Liver (tissue), 8 donors: ENCODE measurements at regions not wholly inside any gene's neighbourhood (a gene's known extent, or its start where the extent isn't known, plus 50 kb on each side); places are given as distances from the start of the nearest gene placed in this dataset.

ENCODE experiments used
- DNase-seq: peaks from one replicate; pipeline ENCODE4 v3.0.0-alpha.2; 2017; ENCODE audit warnings: low spot score
- H3K27ac ChIP-seq, 2 donors: one replicate each; pipeline ENCODE4 v1.7.0; 2013; ENCODE audit warnings: inconsistent platforms in 2 of 2, low read length in 2 of 2, control low read depth in 1 of 2, low read depth in 1 of 2, mild to moderate bottlenecking in 1 of 2
- H3K27me3 ChIP-seq, 4 donors: one replicate each; pipeline versions ENCODE4 v1.6.1 to v1.7.0; 2013; ENCODE audit warnings: low read length in 3 of 4, inconsistent platforms in 1 of 4, mild to moderate bottlenecking in 1 of 4, moderate library complexity in 1 of 4; ENCODE audit not compliant: control insufficient read depth in 4 of 4, insufficient read depth in 4 of 4
- H3K36me3 ChIP-seq, 4 donors: one replicate each; pipeline versions ENCODE4 v1.6.1 to v1.7.0; 2013; ENCODE audit warnings: low read length in 3 of 4, mild to moderate bottlenecking in 3 of 4, low read depth in 1 of 4, moderate library complexity in 1 of 4; ENCODE audit not compliant: control insufficient read depth in 4 of 4, insufficient read depth in 3 of 4
- H3K4me1 ChIP-seq, 4 donors: one replicate each; pipeline versions ENCODE4 v1.6.1 to v1.7.0; 2013; ENCODE audit warnings: low read length in 3 of 4, mild to moderate bottlenecking in 3 of 4, moderate library complexity in 1 of 4; ENCODE audit not compliant: control insufficient read depth in 4 of 4, insufficient read depth in 4 of 4
- H3K4me3 ChIP-seq, 3 donors: one replicate each; pipeline versions ENCODE4 v1.6.1 to v1.7.0; 2013; ENCODE audit warnings: low read length in 3 of 3, control low read depth in 1 of 3, low read depth in 1 of 3, mild to moderate bottlenecking in 1 of 3
- H3K9ac ChIP-seq, 2 donors: one replicate each; pipeline ENCODE4 v1.7.0; 2013; ENCODE audit warnings: low read length in 2 of 2, mild to moderate bottlenecking in 2 of 2, moderate library complexity in 2 of 2, control low read depth in 1 of 2, low read depth in 1 of 2
- H3K9me3 ChIP-seq, 4 donors: one replicate each; pipeline versions ENCODE4 v1.6.1 to v1.7.0; 2013; ENCODE audit warnings: low read length in 3 of 4; ENCODE audit not compliant: control insufficient read depth in 4 of 4
- CTCF ChIP-seq: fragments of 150-350 bp; IDR thresholded peaks from 2 replicates; pipeline ENCODE4 v1.5.1; 2017; ENCODE audit warnings: improper control_type of control experiment, low read depth, low read length; ENCODE audit not compliant: missing input control
- EGR1 ChIP-seq, 2 donors: IDR thresholded peaks; 2 replicates each; pipeline ENCODE4 v1.6.1; 2016 to 2018; ENCODE audit warnings: antibody characterized with exemption in 2 of 2, low read depth in 2 of 2
- FOXA1 ChIP-seq: IDR thresholded peaks from 2 replicates; pipeline ENCODE4 v1.6.1; 2016; ENCODE audit warnings: antibody characterized with exemption
- FOXA2 ChIP-seq: IDR thresholded peaks from 2 replicates; pipeline ENCODE4 v1.6.1; 2016; ENCODE audit warnings: antibody characterized with exemption
- GABPA ChIP-seq, 2 donors: IDR thresholded peaks in 1 of 2; conservative IDR thresholded peaks in 1 of 2; 2 replicates each; pipeline ENCODE4 v1.6.1; 2016; ENCODE audit warnings: antibody characterized with exemption in 2 of 2, mild to moderate bottlenecking in 1 of 2, moderate library complexity in 1 of 2
- HNF4A ChIP-seq, 2 donors: conservative IDR thresholded peaks; 2 replicates each; pipeline ENCODE4 v1.6.1; 2016; ENCODE audit warnings: antibody characterized with exemption in 2 of 2, mild to moderate bottlenecking in 2 of 2
- JUND ChIP-seq, 2 donors: IDR thresholded peaks; 2 replicates each; pipeline ENCODE4 v1.6.1; 2016; ENCODE audit warnings: antibody characterized with exemption in 2 of 2
- RAD21 ChIP-seq, 2 donors: IDR thresholded peaks; 2 replicates each; pipeline ENCODE4 v1.6.1; 2016; ENCODE audit warnings: antibody characterized with exemption in 2 of 2, mild to moderate bottlenecking in 2 of 2
- RXRA ChIP-seq, 2 donors: IDR thresholded peaks; 2 replicates each; pipeline ENCODE4 v1.6.1; 2017 to 2018; ENCODE audit warnings: antibody characterized with exemption in 2 of 2, mild to moderate bottlenecking in 1 of 2
- SP1 ChIP-seq: IDR thresholded peaks from 2 replicates; pipeline ENCODE4 v1.6.1; 2018; ENCODE audit warnings: antibody characterized with exemption, mild to moderate bottlenecking
- YY1 ChIP-seq: IDR thresholded peaks from 2 replicates; pipeline ENCODE4 v1.6.1; 2016; ENCODE audit warnings: antibody characterized with exemption, mild to moderate bottlenecking
- ZBTB33 ChIP-seq: IDR thresholded peaks from 2 replicates; pipeline ENCODE4 v1.6.1; 2016; ENCODE audit warnings: antibody characterized with exemption
- WGBS: extraction: QIAGEN DNeasy Blood & Tissue Kit; methylation state at CpG from one replicate; pipeline ENCODE4 v1.1.7; 2013; 5-methylcytosine and 5-hydroxymethylcytosine counted together
- TF ChIP-seq, protein P1 (sequence below): IDR thresholded peaks from 2 replicates; pipeline ENCODE4 v1.6.1; 2016; ENCODE audit warnings: antibody characterized with exemption
- TF ChIP-seq, protein P2 (sequence below): IDR thresholded peaks from 2 replicates; pipeline ENCODE4 v1.6.1; 2016; ENCODE audit warnings: antibody characterized with exemption, mild to moderate bottlenecking
- donor health status: healthy.
- donor health status: healthy.
- donor health status: healthy.
- donor health status: healthy.
- donor health status: healthy.

DNA sequence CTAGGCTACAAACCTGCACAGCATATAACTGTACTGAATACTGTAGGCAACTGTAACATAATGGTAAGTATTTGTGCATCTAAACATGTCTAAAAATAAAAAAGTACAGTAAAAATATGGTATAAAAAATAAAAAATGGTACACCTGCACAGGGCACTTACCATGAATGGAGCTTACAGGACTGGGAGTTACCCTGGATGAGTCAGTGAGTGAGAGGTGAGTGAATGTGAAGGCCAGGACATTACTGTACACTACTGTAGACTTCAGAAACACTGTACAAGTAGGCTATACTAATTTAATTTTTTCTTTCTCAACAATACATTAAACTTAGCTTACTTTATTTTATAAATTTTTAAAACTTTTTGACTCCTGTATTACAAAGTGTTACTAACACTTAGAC is 265.3 kb downstream of the KLF13 start:
- TF ChIP-seq RAD21 (IDR thresholded peaks at IDR 0.05) (no peak), EGR1 (IDR thresholded peaks at IDR 0.05; ENCODE audit: low read depth in 2 of 2) (no peak), FOXA2 (no peak), JUND (IDR thresholded peaks at IDR 0.05) (no peak), FOXA1 (no peak), HNF4A (conservative IDR thresholded peaks at IDR 0.05) (no peak), SP1 (no peak), RXRA (IDR thresholded peaks at IDR 0.05) (no peak), ZBTB33 (no peak), YY1 (no peak)
- TF ChIP-seq, protein P1, sequence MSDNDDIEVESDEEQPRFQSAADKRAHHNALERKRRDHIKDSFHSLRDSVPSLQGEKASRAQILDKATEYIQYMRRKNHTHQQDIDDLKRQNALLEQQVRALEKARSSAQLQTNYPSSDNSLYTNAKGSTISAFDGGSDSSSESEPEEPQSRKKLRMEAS: no peak
- Histone ChIP-seq H3K4me3 (no peak overlapping the region), H3K9ac (no peak overlapping the region), H3K4me1 (no peaks in the 10 kb centered on the region), H3K36me3 (no peaks in the 10 kb centered on the region), H3K27me3 (no peaks in the 10 kb centered on the region), H3K9me3 (no peaks in the 10 kb centered on the region), H3K27ac (no peak overlapping the region)
- DNase-seq: no peak

GRCh38 chr15:31597466-31597865 is 270.8 kb downstream of the KLF13 start:
- no peaks in the 10 kb centered on the region for H3K27me3 ChIP-seq
- no peak for DNase-seq
- 88% methylated on average over 1 of the region's 1 CpG for WGBS

More at GRCh38 chr15:31597466-31597865, 270.8 kb downstream of the KLF13 start:
- no peak overlapping the region for H3K27ac ChIP-seq
- no peak for TF ChIP-seq CTCF
- TF ChIP-seq, protein P2, sequence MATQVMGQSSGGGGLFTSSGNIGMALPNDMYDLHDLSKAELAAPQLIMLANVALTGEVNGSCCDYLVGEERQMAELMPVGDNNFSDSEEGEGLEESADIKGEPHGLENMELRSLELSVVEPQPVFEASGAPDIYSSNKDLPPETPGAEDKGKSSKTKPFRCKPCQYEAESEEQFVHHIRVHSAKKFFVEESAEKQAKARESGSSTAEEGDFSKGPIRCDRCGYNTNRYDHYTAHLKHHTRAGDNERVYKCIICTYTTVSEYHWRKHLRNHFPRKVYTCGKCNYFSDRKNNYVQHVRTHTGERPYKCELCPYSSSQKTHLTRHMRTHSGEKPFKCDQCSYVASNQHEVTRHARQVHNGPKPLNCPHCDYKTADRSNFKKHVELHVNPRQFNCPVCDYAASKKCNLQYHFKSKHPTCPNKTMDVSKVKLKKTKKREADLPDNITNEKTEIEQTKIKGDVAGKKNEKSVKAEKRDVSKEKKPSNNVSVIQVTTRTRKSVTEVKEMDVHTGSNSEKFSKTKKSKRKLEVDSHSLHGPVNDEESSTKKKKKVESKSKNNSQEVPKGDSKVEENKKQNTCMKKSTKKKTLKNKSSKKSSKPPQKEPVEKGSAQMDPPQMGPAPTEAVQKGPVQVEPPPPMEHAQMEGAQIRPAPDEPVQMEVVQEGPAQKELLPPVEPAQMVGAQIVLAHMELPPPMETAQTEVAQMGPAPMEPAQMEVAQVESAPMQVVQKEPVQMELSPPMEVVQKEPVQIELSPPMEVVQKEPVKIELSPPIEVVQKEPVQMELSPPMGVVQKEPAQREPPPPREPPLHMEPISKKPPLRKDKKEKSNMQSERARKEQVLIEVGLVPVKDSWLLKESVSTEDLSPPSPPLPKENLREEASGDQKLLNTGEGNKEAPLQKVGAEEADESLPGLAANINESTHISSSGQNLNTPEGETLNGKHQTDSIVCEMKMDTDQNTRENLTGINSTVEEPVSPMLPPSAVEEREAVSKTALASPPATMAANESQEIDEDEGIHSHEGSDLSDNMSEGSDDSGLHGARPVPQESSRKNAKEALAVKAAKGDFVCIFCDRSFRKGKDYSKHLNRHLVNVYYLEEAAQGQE: no peak
- no peak for TF ChIP-seq GABPA (IDR thresholded peaks at IDR 0.05 in 1 of 2, conservative IDR thresholded peaks at IDR 0.05 in 1 of 2)
- TF ChIP-seq EGR1 (IDR thresholded peaks at IDR 0.05; ENCODE audit: low read depth in 2 of 2): no peak
- no peak overlapping the region for H3K4me3 ChIP-seq
- no peaks in the 10 kb centered on the region for H3K36me3 ChIP-seq
- no peak overlapping the region for H3K9ac ChIP-seq
- H3K9me3 ChIP-seq: no peaks in the 10 kb centered on the region
- H3K4me1 ChIP-seq: no peaks in the 10 kb centered on the region
